ENCODE measurements at regions not wholly inside any gene's neighbourhood (a gene's known extent, or its start where the extent isn't known, plus 50 kb on each side); places are given as distances from the start of the nearest gene placed in this dataset.

- Histone ChIP-seq H3K9me3 (no peaks in the 10 kb centered on the region), H3K27ac (no peak overlapping the region), H3K4me3 (no peak overlapping the region), H3K36me3 (no peaks in the 10 kb centered on the region), H3K4me1 (no peaks in the 10 kb centered on the region), H3K27me3 (no peaks in the 10 kb centered on the region)
- intact Hi-C loops (cut with DNase I; ENCODE audit: low total_unique reads) = no loop called here
- DNase-seq (ENCODE audit: low spot score in 2 of 2) = no peak
- no peak for TF ChIP-seq POLR2AphosphoS5 (IDR thresholded peaks at IDR 0.05)
- TF ChIP-seq POLR2A (IDR thresholded peaks at IDR 0.05) = no peak
- TF ChIP-seq, protein P1, sequence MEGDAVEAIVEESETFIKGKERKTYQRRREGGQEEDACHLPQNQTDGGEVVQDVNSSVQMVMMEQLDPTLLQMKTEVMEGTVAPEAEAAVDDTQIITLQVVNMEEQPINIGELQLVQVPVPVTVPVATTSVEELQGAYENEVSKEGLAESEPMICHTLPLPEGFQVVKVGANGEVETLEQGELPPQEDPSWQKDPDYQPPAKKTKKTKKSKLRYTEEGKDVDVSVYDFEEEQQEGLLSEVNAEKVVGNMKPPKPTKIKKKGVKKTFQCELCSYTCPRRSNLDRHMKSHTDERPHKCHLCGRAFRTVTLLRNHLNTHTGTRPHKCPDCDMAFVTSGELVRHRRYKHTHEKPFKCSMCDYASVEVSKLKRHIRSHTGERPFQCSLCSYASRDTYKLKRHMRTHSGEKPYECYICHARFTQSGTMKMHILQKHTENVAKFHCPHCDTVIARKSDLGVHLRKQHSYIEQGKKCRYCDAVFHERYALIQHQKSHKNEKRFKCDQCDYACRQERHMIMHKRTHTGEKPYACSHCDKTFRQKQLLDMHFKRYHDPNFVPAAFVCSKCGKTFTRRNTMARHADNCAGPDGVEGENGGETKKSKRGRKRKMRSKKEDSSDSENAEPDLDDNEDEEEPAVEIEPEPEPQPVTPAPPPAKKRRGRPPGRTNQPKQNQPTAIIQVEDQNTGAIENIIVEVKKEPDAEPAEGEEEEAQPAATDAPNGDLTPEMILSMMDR (IDR thresholded peaks at IDR 0.05) = no peak
Observed at GRCh38 chr5:155834271-155834975, 492.5 kb upstream of the SGCD start.

DNA sequence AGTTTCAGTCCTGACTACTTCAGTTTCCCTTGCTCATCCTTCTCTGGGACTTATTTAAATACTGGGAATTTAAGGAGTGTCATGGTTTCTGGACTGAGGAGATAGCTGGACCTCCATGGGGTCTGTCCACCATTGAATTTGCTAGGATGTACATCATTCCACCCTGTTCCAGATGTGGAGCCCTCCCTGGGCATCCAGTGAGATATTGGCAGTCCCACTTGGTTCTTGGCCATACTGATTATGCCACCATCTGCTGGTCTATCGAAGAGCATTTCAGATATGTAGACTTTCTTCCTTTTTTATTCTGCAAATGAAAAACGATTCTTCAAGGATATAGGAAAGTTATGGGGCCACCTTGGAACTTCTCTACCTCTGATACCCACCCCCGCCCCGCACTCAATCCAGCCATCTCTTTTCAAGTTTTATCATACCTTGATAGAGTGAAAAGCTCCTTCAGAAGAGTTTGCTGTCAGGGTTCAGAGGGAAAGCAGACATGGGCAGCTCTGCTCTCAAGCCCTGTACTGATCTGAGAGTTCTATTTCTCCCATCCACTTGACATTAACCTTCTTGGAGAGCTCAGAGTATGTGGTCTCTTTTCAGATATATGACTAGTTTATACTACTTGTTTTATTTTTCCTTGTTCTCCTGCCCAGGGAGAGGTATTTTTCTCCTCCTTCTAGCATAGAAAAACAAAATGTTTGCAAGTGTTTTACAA is 490.7 kb upstream of the SGCD start:
- intact Hi-C loops (cut with DNase I; ENCODE audit: low total_unique reads) = no loop called here
- no peaks in the 10 kb centered on the region for H3K36me3 ChIP-seq
- TF ChIP-seq POLR2A (IDR thresholded peaks at IDR 0.05) (no peak), POLR2AphosphoS5 (IDR thresholded peaks at IDR 0.05) (no peak)
- TF ChIP-seq, protein P1 (IDR thresholded peaks at IDR 0.05) = no peak
- H3K4me3 ChIP-seq = no peak overlapping the region
- DNase-seq (ENCODE audit: low spot score in 2 of 2) = no peak
- H3K9me3 ChIP-seq = no peaks in the 10 kb centered on the region
- no peaks in the 10 kb centered on the region for H3K27me3 ChIP-seq
- no peaks in the 10 kb centered on the region for H3K4me1 ChIP-seq
- H3K27ac ChIP-seq = no peak overlapping the region

- intact Hi-C loops (cut with DNase I; ENCODE audit: low total_unique reads) = loop anchor here (2.0 kb wide), 1 partner anchor 52 kb away; no protein-coding TSS in a partner anchor
Observed at GRCh38 chr5:155838394-155838793, 488.6 kb upstream of the SGCD start.

GRCh38 chr5:155839251-155840037 is 487.5 kb upstream of the SGCD start:
- H3K27ac ChIP-seq = no peak overlapping the region
- intact Hi-C loops (cut with DNase I; ENCODE audit: low total_unique reads) = loop anchor here (2.0 kb wide), 1 partner anchor 51 kb away; no protein-coding TSS in a partner anchor
- H3K4me1 ChIP-seq = no peaks in the 10 kb centered on the region
- DNase-seq (ENCODE audit: low spot score in 2 of 2) = no peak
- no peaks in the 10 kb centered on the region for H3K9me3 ChIP-seq
- no peaks in the 10 kb centered on the region for H3K36me3 ChIP-seq
- no peaks in the 10 kb centered on the region for H3K27me3 ChIP-seq
- TF ChIP-seq POLR2AphosphoS5 (IDR thresholded peaks at IDR 0.05) (no peak), POLR2A (IDR thresholded peaks at IDR 0.05) (no peak)
- TF ChIP-seq, protein P1 (IDR thresholded peaks at IDR 0.05) = no peak
- H3K4me3 ChIP-seq = no peak overlapping the region

More at GRCh38 chr5:155838394-155838793, 488.6 kb upstream of the SGCD start:
- Histone ChIP-seq H3K4me1 (no peaks in the 10 kb centered on the region), H3K27ac (no peak overlapping the region), H3K4me3 (no peak overlapping the region), H3K36me3 (no peaks in the 10 kb centered on the region), H3K9me3 (no peaks in the 10 kb centered on the region), H3K27me3 (no peaks in the 10 kb centered on the region)
- TF ChIP-seq, protein P1 (IDR thresholded peaks at IDR 0.05) = no peak
- TF ChIP-seq POLR2AphosphoS5 (IDR thresholded peaks at IDR 0.05) (no peak), POLR2A (IDR thresholded peaks at IDR 0.05) (no peak)
- no peak for DNase-seq (ENCODE audit: low spot score in 2 of 2)
